ENCODE measurements at regions not wholly inside any gene's neighbourhood (a gene's known extent, or its start where the extent isn't known, plus 50 kb on each side); places are given as distances from the start of the nearest gene placed in this dataset.

- no peaks in the 10 kb centered on the region; the same call in 1 of the 2 replicates for H3K4me1 ChIP-seq (ENCODE audit: insufficient read depth, low read length)
- H3K9ac ChIP-seq (ENCODE audit: low read depth, low read length) = no peak overlapping the region
- peaks cover 7% of the 10 kb centered on the region; the same call in 1 of the 2 replicates for H3K9me3 ChIP-seq (ENCODE audit: control insufficient read depth, insufficient read depth, low read length)
- H3K36me3 ChIP-seq (ENCODE audit: insufficient read depth, low read length) = no peaks in the 10 kb centered on the region
These were observed 88.5 kb upstream of the SEMA6A start for GRCh38 chr5:116663081-116663480.

- Histone ChIP-seq H3K9me3 (ENCODE audit: control insufficient read depth, insufficient read depth, low read length) (peaks cover 7% of the 10 kb centered on the region; the same call in 1 of the 2 replicates), H3K36me3 (ENCODE audit: insufficient read depth, low read length) (no peaks in the 10 kb centered on the region), H3K4me1 (ENCODE audit: insufficient read depth, low read length) (peaks cover 6% of the 10 kb centered on the region; the same call in 1 of the 2 replicates), H3K9ac (ENCODE audit: low read depth, low read length) (no peak overlapping the region)
These were observed 86.8 kb upstream of the SEMA6A start for GRCh38 chr5:116661419-116661818.

GRCh38 chr5:116660929-116661328, 86.3 kb upstream of the SEMA6A start:
- Histone ChIP-seq H3K4me1 (ENCODE audit: insufficient read depth, low read length) (peaks cover 6% of the 10 kb centered on the region; the same call in 1 of the 2 replicates), H3K9me3 (ENCODE audit: control insufficient read depth, insufficient read depth, low read length) (peaks cover 7% of the 10 kb centered on the region; the same call in 1 of the 2 replicates), H3K36me3 (ENCODE audit: insufficient read depth, low read length) (no peaks in the 10 kb centered on the region), H3K9ac (ENCODE audit: low read depth, low read length) (no peak overlapping the region)

- H3K9me3 ChIP-seq (ENCODE audit: control insufficient read depth, insufficient read depth, low read length) = peaks cover 7% of the 10 kb centered on the region; the same call in 1 of the 2 replicates
- no peak overlapping the region for H3K9ac ChIP-seq (ENCODE audit: low read depth, low read length)
- peaks cover 23% of the 10 kb centered on the region; the same call in 1 of the 2 replicates for H3K4me1 ChIP-seq (ENCODE audit: insufficient read depth, low read length)
- no peaks in the 10 kb centered on the region for H3K36me3 ChIP-seq (ENCODE audit: insufficient read depth, low read length)
These were observed 84.2 kb upstream of the SEMA6A start for GRCh38 chr5:116658830-116659229.

- Histone ChIP-seq H3K36me3 (ENCODE audit: insufficient read depth, low read length) (no peaks in the 10 kb centered on the region), H3K4me1 (ENCODE audit: insufficient read depth, low read length) (peaks cover 28% of the 10 kb centered on the region; the same call in 1 of the 2 replicates), H3K9me3 (ENCODE audit: control insufficient read depth, insufficient read depth, low read length) (peaks cover 7% of the 10 kb centered on the region; the same call in 1 of the 2 replicates), H3K9ac (ENCODE audit: low read depth, low read length) (no peak overlapping the region)
These were observed 83.5 kb upstream of the SEMA6A start for GRCh38 chr5:116658141-116658540.

- peaks cover 48% of the 10 kb centered on the region; the same call in 1 of the 2 replicates for H3K4me1 ChIP-seq (ENCODE audit: insufficient read depth, low read length)
- H3K9ac ChIP-seq (ENCODE audit: low read depth, low read length) = no peak overlapping the region
- H3K9me3 ChIP-seq (ENCODE audit: control insufficient read depth, insufficient read depth, low read length) = no peaks in the 10 kb centered on the region; the same call in 1 of the 2 replicates
- no peaks in the 10 kb centered on the region for H3K36me3 ChIP-seq (ENCODE audit: insufficient read depth, low read length)
These were observed 80.8 kb upstream of the SEMA6A start for GRCh38 chr5:116655431-116655830.

- Histone ChIP-seq H3K9me3 (ENCODE audit: control insufficient read depth, insufficient read depth, low read length) (no peaks in the 10 kb centered on the region), H3K4me1 (ENCODE audit: insufficient read depth, low read length) (peaks cover 49% of the 10 kb centered on the region; the same call in 1 of the 2 replicates), H3K36me3 (ENCODE audit: insufficient read depth, low read length) (no peaks in the 10 kb centered on the region), H3K9ac (ENCODE audit: low read depth, low read length) (no peak overlapping the region)
These were observed 80.3 kb upstream of the SEMA6A start for GRCh38 chr5:116654925-116655324.

- peak overlapping the region; percentile 21; the same call in 1 of the 2 replicates for H3K9ac ChIP-seq (ENCODE audit: low read depth, low read length)
- no peaks in the 10 kb centered on the region for H3K36me3 ChIP-seq (ENCODE audit: insufficient read depth, low read length)
- no peaks in the 10 kb centered on the region for H3K9me3 ChIP-seq (ENCODE audit: control insufficient read depth, insufficient read depth, low read length)
- H3K4me1 ChIP-seq (ENCODE audit: insufficient read depth, low read length) = peaks cover 49% of the 10 kb centered on the region
These were observed 78.3 kb upstream of the SEMA6A start for GRCh38 chr5:116652903-116653302.

GRCh38 chr5:116652196-116652729, 77.6 kb upstream of the SEMA6A start:
- Histone ChIP-seq H3K9ac (ENCODE audit: low read depth, low read length) (peak overlapping the region; percentile 21), H3K36me3 (ENCODE audit: insufficient read depth, low read length) (no peaks in the 10 kb centered on the region), H3K9me3 (ENCODE audit: control insufficient read depth, insufficient read depth, low read length) (no peaks in the 10 kb centered on the region), H3K4me1 (ENCODE audit: insufficient read depth, low read length) (peaks cover 49% of the 10 kb centered on the region)

- Histone ChIP-seq H3K4me1 (ENCODE audit: insufficient read depth, low read length) (peaks cover 46% of the 10 kb centered on the region), H3K9ac (ENCODE audit: low read depth, low read length) (no peak overlapping the region), H3K9me3 (ENCODE audit: control insufficient read depth, insufficient read depth, low read length) (no peaks in the 10 kb centered on the region), H3K36me3 (ENCODE audit: insufficient read depth, low read length) (no peaks in the 10 kb centered on the region)
These were observed 77.0 kb upstream of the SEMA6A start for GRCh38 chr5:116651653-116652052.

GRCh38 chr5:116650964-116651363, 76.3 kb upstream of the SEMA6A start:
- no peak overlapping the region for H3K9ac ChIP-seq (ENCODE audit: low read depth, low read length)
- H3K4me1 ChIP-seq (ENCODE audit: insufficient read depth, low read length) = peaks cover 43% of the 10 kb centered on the region
- no peaks in the 10 kb centered on the region for H3K36me3 ChIP-seq (ENCODE audit: insufficient read depth, low read length)
- H3K9me3 ChIP-seq (ENCODE audit: control insufficient read depth, insufficient read depth, low read length) = no peaks in the 10 kb centered on the region

- no peaks in the 10 kb centered on the region for H3K36me3 ChIP-seq (ENCODE audit: insufficient read depth, low read length)
- no peaks in the 10 kb centered on the region for H3K9me3 ChIP-seq (ENCODE audit: control insufficient read depth, insufficient read depth, low read length)
- peaks cover 43% of the 10 kb centered on the region for H3K4me1 ChIP-seq (ENCODE audit: insufficient read depth, low read length)
- H3K9ac ChIP-seq (ENCODE audit: low read depth, low read length) = no peak overlapping the region
These were observed 75.9 kb upstream of the SEMA6A start for GRCh38 chr5:116650544-116650943.

GRCh38 chr5:116646611-116647289, 72.1 kb upstream of the SEMA6A start:
- Histone ChIP-seq H3K9me3 (ENCODE audit: control insufficient read depth, insufficient read depth, low read length) (no peaks in the 10 kb centered on the region), H3K9ac (ENCODE audit: low read depth, low read length) (no peak overlapping the region), H3K36me3 (ENCODE audit: insufficient read depth, low read length) (no peaks in the 10 kb centered on the region), H3K4me1 (ENCODE audit: insufficient read depth, low read length) (peaks cover 12% of the 10 kb centered on the region)

GRCh38 chr5:116645627-116646026, 71.0 kb upstream of the SEMA6A start:
- H3K4me1 ChIP-seq (ENCODE audit: insufficient read depth, low read length) = peaks cover 3% of the 10 kb centered on the region
- no peaks in the 10 kb centered on the region for H3K9me3 ChIP-seq (ENCODE audit: control insufficient read depth, insufficient read depth, low read length)
- no peak overlapping the region for H3K9ac ChIP-seq (ENCODE audit: low read depth, low read length)
- H3K36me3 ChIP-seq (ENCODE audit: insufficient read depth, low read length) = no peaks in the 10 kb centered on the region

- Histone ChIP-seq H3K4me1 (ENCODE audit: insufficient read depth, low read length) (no peaks in the 10 kb centered on the region), H3K9ac (ENCODE audit: low read depth, low read length) (no peak overlapping the region), H3K9me3 (ENCODE audit: control insufficient read depth, insufficient read depth, low read length) (no peaks in the 10 kb centered on the region; the same call in 1 of the 2 replicates), H3K36me3 (ENCODE audit: insufficient read depth, low read length) (no peaks in the 10 kb centered on the region)
These were observed 65.6 kb upstream of the SEMA6A start for GRCh38 chr5:116640236-116640635.
